HG03378 (cell line): ENCODE measurements at regions not wholly inside any gene's neighbourhood (a gene's known extent, or its start where the extent isn't known, plus 50 kb on each side); places are given as distances from the start of the nearest gene placed in this dataset.

ENCODE experiments used
- ATAC-seq: cut with Tn5 transposase; IDR thresholded peaks from one replicate; pipeline ENCODE4 v1.9.1; 2021; ENCODE audit warnings: mild to moderate bottlenecking, moderate library complexity; ENCODE audit not compliant: unreplicated experiment

GRCh38 chr1:72570815-72571214 is 288.5 kb upstream of the NEGR1 start:
- ATAC-seq, result no peak

DNA sequence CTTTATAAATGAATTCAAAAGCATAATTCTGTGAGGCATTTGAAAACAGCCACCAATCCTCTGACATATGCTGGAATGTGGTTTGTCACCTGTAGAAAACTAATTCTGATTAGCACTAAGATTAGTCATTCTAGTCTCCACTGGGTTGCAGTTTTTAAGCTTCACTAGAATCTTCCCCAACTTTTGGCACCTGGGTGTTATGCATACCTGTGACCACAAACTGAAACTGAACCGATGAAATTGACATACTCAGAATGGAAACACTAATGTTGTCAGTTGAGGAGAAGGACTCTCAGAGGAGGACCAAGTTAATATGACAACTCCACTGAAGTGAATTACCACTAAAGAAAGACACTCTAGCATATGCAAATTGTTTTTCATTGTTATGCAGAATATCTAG is 285.8 kb upstream of the NEGR1 start:
- no peak for ATAC-seq

GRCh38 chr1:72567521-72567920 is 285.2 kb upstream of the NEGR1 start:
- ATAC-seq, result no peak

- no peak for ATAC-seq
Measured at GRCh38 chr1:72564749-72565148, 282.4 kb upstream of the NEGR1 start.

GRCh38 chr1:72557446-72558049 is 275.2 kb upstream of the NEGR1 start:
- ATAC-seq, result no peak

- no peak for ATAC-seq
Measured at GRCh38 chr1:72547412-72547811, 265.1 kb upstream of the NEGR1 start.

GRCh38 chr1:72540674-72541073 is 258.3 kb upstream of the NEGR1 start:
- ATAC-seq, result no peak

DNA sequence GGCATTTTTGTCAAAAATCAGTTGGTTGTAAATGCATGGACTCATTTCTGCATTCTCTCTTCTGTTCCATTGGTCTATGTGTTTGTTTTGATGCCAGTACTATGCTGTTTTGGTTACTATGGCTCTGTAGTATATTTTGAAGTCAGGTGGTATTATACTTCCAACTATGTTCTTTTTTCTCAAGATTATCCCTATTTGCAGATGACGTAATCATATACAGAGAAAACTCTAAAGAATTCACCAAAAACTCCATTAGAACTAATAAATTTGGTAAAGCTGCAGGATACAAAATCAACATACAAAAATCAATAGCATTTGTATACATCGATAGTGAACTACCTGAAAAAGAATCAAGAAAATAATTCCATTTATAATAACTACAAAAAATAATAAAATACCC is 253.1 kb upstream of the NEGR1 start:
- no peak for ATAC-seq

GRCh38 chr1:72530646-72531045 is 248.3 kb upstream of the NEGR1 start:
- no peak for ATAC-seq

DNA sequence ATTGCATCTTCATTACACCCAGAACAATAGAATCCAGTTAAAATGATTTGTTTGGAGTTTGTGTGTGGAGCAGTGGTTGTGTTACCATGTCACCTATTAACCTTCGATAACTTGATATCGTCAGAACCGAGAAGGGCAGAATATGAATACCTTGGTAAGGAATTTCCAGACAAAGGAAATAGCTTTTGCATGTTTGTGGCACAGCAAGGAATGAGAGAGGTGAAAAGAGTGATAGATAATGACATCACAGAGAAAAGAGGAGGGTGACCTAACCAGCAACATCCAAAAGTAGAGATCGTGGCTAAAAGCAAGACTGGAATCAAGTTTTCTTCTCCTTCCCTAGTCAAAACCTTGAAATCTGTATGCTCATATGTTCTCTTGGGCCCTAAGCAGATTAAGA is 244.6 kb upstream of the NEGR1 start:
- no peak for ATAC-seq

- no peak for ATAC-seq
Measured at GRCh38 chr1:72524021-72524420, 241.7 kb upstream of the NEGR1 start.

GRCh38 chr1:72521659-72522058 is 239.3 kb upstream of the NEGR1 start:
- ATAC-seq, result no peak

DNA sequence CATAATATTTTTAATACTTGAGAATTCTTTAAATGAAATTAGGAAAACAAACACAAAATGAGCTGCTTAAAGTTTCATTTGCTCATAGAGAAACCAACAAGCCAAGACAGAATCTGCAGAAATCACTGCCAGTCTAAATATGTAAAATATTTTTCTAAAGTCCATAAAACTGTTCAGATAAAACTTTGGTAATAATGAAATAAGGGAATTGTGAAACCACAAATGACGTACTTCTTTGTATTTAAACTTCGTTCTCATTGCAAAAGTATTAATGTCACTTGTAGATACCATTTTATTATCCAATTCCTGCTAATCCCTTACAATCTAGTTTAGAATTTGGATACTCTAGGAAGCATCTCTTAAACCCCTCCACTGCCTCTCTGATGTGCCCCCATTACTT is 234.5 kb upstream of the NEGR1 start:
- ATAC-seq, result no peak

GRCh38 chr1:72516264-72516663 is 233.9 kb upstream of the NEGR1 start:
- ATAC-seq, result no peak

DNA sequence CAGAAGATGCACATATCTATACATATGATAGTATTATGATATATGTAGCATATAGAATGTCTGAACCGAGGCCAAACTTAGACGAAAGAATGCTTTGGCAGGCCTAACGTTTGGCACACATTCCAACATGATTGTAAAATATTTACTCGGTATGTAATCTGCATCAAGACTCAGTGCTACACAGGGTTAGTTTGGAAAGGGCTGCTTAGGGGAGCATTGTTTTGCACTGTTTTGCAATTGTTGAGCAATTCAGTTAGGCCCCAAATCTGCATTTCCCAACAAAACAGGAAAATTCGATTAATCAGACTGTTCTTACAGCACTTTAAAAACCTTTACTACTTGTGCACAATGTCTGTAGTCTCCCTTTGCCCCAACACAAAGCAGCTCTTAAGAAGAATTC is 216.0 kb upstream of the NEGR1 start:
- no peak for ATAC-seq

- no peak for ATAC-seq
Measured at GRCh38 chr1:72489801-72490200, 207.5 kb upstream of the NEGR1 start.

DNA sequence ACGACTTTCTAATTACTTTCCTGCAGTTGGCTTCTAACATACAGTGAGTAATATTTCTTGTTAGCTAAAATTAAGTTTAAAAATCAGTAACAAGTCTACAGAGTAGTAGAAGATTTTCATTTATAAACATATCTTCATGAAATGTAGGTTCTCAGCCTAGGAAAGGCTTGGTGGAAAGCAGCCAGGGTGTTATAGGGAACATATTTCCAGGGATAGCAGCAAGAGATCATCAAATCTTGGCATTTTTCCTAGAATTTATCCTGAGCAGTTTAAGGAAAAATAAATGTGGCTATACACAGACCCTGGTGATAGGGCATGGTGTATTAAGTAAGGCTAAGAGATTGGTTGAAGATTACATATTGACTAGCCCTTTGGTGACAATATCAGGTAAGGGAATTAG is 203.5 kb upstream of the NEGR1 start:
- ATAC-seq, result no peak

DNA sequence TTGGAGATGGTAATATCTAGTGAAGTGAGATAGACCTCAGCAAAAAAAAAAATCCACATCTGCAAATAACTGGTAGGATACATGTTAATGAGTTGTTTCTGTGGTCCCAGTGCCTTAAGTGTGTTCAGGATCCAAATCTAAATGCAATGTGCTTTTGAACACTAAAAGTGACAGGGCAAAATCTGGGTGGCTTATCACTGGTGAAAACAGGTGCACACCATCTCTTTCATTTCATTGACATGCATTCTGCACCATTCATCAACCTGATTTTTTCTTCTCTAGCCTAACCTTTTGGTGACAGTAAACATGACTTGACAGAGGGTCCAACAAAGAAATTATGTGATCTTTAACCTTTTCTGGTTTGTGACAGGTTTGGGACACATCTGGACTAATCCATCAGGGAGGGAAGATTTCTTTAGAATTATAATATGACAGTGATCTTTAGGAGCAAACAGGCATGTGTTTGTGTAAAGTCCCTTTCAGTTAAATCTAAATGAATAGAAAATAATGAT is 201.6 kb upstream of the NEGR1 start:
- no peak for ATAC-seq

DNA sequence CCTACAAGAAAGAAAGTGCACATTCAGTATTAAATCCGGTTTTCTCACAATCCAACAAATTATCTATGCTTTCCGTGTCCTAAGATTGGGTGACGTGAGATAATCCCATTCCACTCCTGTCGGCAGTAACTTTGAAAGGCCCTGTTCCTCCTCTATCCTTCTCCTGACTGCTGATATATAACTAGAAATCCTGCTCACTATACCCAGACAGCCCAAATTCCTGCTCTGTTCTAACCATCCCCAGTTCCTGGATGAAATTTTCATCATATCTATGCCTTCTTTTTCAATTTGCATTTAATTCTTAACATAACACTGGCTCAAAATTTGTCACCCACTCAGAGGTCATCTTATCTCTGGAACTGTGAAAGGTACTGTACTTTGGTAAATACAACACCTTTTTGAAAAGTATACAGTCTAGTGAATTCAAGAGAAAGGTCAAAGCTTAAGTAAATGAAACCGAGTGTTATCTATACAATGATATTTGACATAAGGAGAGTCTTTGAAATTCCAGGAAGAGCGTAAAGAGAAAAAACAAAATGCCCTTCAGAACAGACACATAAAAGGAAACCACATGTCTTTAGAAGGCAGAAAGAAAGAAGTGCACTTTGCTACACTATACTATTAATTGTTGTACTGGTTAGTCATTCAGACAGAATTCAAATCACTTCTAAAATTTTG is 200.5 kb upstream of the NEGR1 start:
- ATAC-seq, result no peak

DNA sequence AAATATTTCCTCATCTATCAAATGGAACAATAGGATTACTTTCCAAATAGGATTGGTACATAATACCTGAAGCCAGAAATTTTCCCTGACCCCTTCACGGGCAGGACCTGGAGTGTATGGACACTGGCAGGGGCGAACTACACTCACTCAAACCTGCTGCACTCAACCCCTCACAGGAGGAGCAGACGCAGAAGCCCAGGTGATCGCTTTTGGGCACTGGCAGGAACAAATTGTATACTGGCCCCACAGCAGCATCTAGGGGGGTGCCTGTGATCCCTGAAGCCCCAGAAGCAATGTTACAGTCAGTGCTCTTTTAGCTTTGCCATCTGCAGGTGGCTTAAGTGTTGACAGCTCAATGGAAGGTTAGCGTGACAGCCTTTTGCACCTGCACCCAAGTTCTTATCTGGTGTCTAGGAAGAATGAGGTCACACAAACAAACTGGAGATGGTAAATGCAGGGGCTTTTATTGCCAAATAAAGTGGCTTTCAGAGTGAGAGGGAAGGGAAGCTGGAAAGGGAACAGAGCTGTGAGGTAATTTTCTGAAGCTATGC is 199.2 kb upstream of the NEGR1 start:
- no peak for ATAC-seq

GRCh38 chr1:72466376-72466775 is 184.0 kb upstream of the NEGR1 start:
- no peak for ATAC-seq

GRCh38 chr1:72462186-72462905 is 180.0 kb upstream of the NEGR1 start:
- ATAC-seq, result no peak
